Endodermal cell (in vitro differentiated cells): ENCODE measurements at regions not wholly inside any gene's neighbourhood (a gene's known extent, or its start where the extent isn't known, plus 50 kb on each side); places are given as distances from the start of the nearest gene placed in this dataset.

Experiments used
- DNase-seq: peaks from one replicate; pipeline ENCODE4 v3.0.0-alpha.2; 2017
- H3K27ac ChIP-seq: 2 replicates; pipeline ENCODE4 v1.5.1; 2013; ENCODE audit warnings: mild to moderate bottlenecking, low read depth, low read length, moderate library complexity
- H3K27me3 ChIP-seq: 2 replicates; pipeline ENCODE4 v1.6.1; 2013; ENCODE audit warnings: mild to moderate bottlenecking, low read length, moderate library complexity; ENCODE audit not compliant: insufficient read depth, control insufficient read depth, poor library complexity, severe bottlenecking
- H3K36me3 ChIP-seq: 2 replicates; pipeline ENCODE4 v1.7.0; 2013; ENCODE audit warnings: mild to moderate bottlenecking, low read length, moderate library complexity; ENCODE audit not compliant: control insufficient read depth, insufficient read depth
- H3K4me1 ChIP-seq: one replicate; pipeline ENCODE4 v1.7.0; 2013; ENCODE audit warnings: low read length; ENCODE audit not compliant: control insufficient read depth, insufficient read depth
- H3K4me3 ChIP-seq: 2 replicates; pipeline ENCODE4 v1.5.1; 2013; ENCODE audit warnings: mild to moderate bottlenecking, low read length, moderate library complexity
- H3K9ac ChIP-seq: 2 replicates; pipeline ENCODE4 v1.6.1; 2013; ENCODE audit warnings: mild to moderate bottlenecking, low read length, moderate library complexity; ENCODE audit not compliant: poor library complexity, severe bottlenecking; ENCODE audit errors: extremely low read depth
- H3K9me3 ChIP-seq: 2 replicates; pipeline ENCODE4 v1.6.1; 2013; ENCODE audit warnings: mild to moderate bottlenecking, low read length, moderate library complexity; ENCODE audit not compliant: control insufficient read depth
- H3K27ac Mint-ChIP-seq: 2 replicates; pipeline ENCODE4 v1.8.0; 2020; ENCODE audit warnings: mixed read lengths
- H3K27me3 Mint-ChIP-seq: 2 replicates; pipeline ENCODE4 v1.8.0; 2021; ENCODE audit warnings: mild to moderate bottlenecking, mixed read lengths; ENCODE audit not compliant: insufficient read depth
- H3K36me3 Mint-ChIP-seq: 2 replicates; pipeline ENCODE4 v1.8.0; 2020; ENCODE audit warnings: low read depth, mixed read lengths
- H3K4me1 Mint-ChIP-seq: 2 replicates; pipeline ENCODE4 v1.8.0; 2020; ENCODE audit warnings: mixed read lengths
- H3K4me3 Mint-ChIP-seq: 2 replicates; pipeline ENCODE4 v1.8.0; 2020; ENCODE audit warnings: mild to moderate bottlenecking, moderate library complexity, mixed read lengths
- H3K9me3 Mint-ChIP-seq: 2 replicates; pipeline ENCODE4 v1.8.0; 2020; ENCODE audit warnings: mild to moderate bottlenecking, mixed read lengths
- WGBS, 2 experiments: methylation state at CpG; one replicate each; pipeline versions ENCODE4 v1.1.5 to v1.1.7; 2013; ENCODE audit warnings: missing lambda C conversion rate in 2 of 2, mixed read lengths in 1 of 2; ENCODE audit not compliant: insufficient coverage in 1 of 2, insufficient read length in 1 of 2; 5-methylcytosine and 5-hydroxymethylcytosine counted together
- TF ChIP-seq, protein P1 (sequence below): fragments of 200-600 bp; sonication (generic); conservative IDR thresholded peaks from 2 replicates; pipeline ENCODE4 v1.5.0; 2021; ENCODE audit warnings: antibody characterized with exemption, mild to moderate bottlenecking

DNA sequence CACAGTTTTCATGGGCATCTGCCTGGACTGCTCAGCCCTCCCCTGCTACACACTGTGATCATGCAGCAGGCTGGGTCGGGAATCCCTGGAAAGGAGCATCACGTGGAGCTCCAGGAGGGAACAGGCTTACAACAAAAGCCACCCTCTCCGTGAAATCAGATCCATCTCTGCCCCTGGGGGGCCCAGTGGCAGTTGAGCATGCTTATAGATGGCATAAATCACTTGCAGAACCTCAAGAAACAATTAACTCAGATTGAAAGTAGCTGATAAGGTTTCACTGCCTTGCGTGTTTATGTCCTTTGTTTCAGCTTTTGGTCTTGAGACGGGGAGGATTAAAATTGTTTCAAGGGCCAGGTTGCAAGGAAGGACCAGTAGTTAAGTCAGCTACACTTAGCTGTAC is 354.8 kb upstream of the MEIS1 start:
- Histone ChIP-seq H3K27me3 (no peaks in the 10 kb centered on the region), H3K36me3 (no peaks in the 10 kb centered on the region), H3K4me3 (no peak overlapping the region), H3K9me3 (no peaks in the 10 kb centered on the region), H3K27ac (no peak overlapping the region), H3K4me1 (no peaks in the 10 kb centered on the region), H3K9ac (no peak overlapping the region)
- H3K9me3 Mint-ChIP-seq, result no peaks in the 10 kb centered on the region
- WGBS, 2 experiments, result 85 to 100% methylated on average over 2 to 5 of the region's 5 CpGs
- no peak for DNase-seq
- no peak overlapping the region for H3K4me3 Mint-ChIP-seq
- TF ChIP-seq, protein P1, sequence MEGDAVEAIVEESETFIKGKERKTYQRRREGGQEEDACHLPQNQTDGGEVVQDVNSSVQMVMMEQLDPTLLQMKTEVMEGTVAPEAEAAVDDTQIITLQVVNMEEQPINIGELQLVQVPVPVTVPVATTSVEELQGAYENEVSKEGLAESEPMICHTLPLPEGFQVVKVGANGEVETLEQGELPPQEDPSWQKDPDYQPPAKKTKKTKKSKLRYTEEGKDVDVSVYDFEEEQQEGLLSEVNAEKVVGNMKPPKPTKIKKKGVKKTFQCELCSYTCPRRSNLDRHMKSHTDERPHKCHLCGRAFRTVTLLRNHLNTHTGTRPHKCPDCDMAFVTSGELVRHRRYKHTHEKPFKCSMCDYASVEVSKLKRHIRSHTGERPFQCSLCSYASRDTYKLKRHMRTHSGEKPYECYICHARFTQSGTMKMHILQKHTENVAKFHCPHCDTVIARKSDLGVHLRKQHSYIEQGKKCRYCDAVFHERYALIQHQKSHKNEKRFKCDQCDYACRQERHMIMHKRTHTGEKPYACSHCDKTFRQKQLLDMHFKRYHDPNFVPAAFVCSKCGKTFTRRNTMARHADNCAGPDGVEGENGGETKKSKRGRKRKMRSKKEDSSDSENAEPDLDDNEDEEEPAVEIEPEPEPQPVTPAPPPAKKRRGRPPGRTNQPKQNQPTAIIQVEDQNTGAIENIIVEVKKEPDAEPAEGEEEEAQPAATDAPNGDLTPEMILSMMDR, result no peak
- H3K36me3 Mint-ChIP-seq, result no peaks in the 10 kb centered on the region
- no peak overlapping the region for H3K27ac Mint-ChIP-seq
- H3K27me3 Mint-ChIP-seq, result peaks cover 9% of the 10 kb centered on the region
- peaks cover 6% of the 10 kb centered on the region for H3K4me1 Mint-ChIP-seq

GRCh38 chr2:66073172-66073571 is 361.8 kb upstream of the MEIS1 start:
- WGBS, 2 experiments, result 88 to 94% methylated on average over 3 to 4 of the region's 4 CpGs
- Histone ChIP-seq H3K4me1 (no peaks in the 10 kb centered on the region), H3K9ac (no peak overlapping the region), H3K27ac (no peak overlapping the region), H3K9me3 (no peaks in the 10 kb centered on the region), H3K36me3 (no peaks in the 10 kb centered on the region), H3K27me3 (no peaks in the 10 kb centered on the region), H3K4me3 (no peak overlapping the region)
- Mint-ChIP-seq H3K9me3 (no peaks in the 10 kb centered on the region), H3K27me3 (peaks cover 13% of the 10 kb centered on the region), H3K4me1 (peaks cover 11% of the 10 kb centered on the region), H3K36me3 (no peaks in the 10 kb centered on the region), H3K27ac (no peak overlapping the region), H3K4me3 (no peak overlapping the region)
- TF ChIP-seq, protein P1, result no peak
- DNase-seq, result no peak

DNA sequence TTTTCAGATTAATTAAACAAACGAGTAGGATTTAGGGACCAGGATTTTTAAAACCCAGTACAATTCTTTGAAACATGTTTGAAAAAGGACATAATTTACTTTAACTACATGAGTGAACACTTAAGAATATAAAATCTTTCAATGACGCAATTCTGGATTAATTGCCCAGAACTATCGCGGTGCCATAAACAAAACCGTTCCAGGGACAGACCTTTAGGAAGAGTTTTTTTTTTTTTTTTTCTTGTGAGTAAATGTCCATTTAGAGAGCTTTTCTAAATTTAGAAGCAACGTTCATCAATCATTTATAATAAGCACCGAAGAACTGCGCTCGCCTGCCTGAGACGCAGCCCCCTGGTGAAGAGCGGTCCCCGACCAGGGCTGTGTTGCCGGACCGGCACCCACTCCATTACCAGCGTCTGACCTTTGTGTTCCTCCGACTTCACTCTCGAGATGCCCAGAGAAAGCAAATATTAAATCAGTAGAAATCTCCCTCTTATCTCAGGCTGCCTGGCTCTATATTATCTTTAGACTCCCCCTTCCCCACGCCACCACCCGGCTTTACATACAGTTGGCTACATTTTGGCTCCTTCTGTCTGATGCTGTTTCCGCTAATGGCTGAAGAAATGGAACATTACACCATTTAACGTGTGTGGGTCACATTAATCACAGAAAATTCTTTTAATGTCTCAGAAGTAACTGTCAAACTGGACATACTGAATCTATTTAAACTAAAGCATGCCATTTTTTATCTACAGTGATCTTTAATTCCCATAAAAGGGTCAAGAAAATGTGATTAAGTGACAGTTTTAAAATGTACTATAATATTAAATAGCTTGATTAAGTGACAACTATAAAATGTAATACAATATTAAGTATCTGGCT is 364.0 kb upstream of the MEIS1 start:
- Mint-ChIP-seq H3K36me3 (no peaks in the 10 kb centered on the region), H3K4me1 (peaks cover 11% of the 10 kb centered on the region), H3K4me3 (no peak overlapping the region), H3K9me3 (no peaks in the 10 kb centered on the region), H3K27me3 (peaks cover 11% of the 10 kb centered on the region), H3K27ac (no peak overlapping the region)
- DNase-seq, result no peak
- TF ChIP-seq, protein P1, result no peak
- no peak overlapping the region for H3K9ac ChIP-seq
- H3K27me3 ChIP-seq, result no peaks in the 10 kb centered on the region
- H3K4me3 ChIP-seq, result no peak overlapping the region
- H3K27ac ChIP-seq, result no peak overlapping the region
- WGBS, 2 experiments, result 86 to 93% methylated on average over 11 to 21 of the region's 21 CpGs
- H3K36me3 ChIP-seq, result no peaks in the 10 kb centered on the region
- H3K9me3 ChIP-seq, result no peaks in the 10 kb centered on the region
- H3K4me1 ChIP-seq, result no peaks in the 10 kb centered on the region
